ENCODE measurements at regions not wholly inside any gene's neighbourhood (a gene's known extent, or its start where the extent isn't known, plus 50 kb on each side); places are given as distances from the start of the nearest gene placed in this dataset.
"Not testable (repeated sequence)": the region's sequence is repeated elsewhere in the genome, so short reads cannot be mapped to it uniquely, and the experiment has no call there.

- DNase-seq (ENCODE audit: low read depth in 2 of 2) = no peak
Observed at GRCh38 chr20:53819973-53820451, 226.4 kb upstream of the ZNF217 start.

DNA sequence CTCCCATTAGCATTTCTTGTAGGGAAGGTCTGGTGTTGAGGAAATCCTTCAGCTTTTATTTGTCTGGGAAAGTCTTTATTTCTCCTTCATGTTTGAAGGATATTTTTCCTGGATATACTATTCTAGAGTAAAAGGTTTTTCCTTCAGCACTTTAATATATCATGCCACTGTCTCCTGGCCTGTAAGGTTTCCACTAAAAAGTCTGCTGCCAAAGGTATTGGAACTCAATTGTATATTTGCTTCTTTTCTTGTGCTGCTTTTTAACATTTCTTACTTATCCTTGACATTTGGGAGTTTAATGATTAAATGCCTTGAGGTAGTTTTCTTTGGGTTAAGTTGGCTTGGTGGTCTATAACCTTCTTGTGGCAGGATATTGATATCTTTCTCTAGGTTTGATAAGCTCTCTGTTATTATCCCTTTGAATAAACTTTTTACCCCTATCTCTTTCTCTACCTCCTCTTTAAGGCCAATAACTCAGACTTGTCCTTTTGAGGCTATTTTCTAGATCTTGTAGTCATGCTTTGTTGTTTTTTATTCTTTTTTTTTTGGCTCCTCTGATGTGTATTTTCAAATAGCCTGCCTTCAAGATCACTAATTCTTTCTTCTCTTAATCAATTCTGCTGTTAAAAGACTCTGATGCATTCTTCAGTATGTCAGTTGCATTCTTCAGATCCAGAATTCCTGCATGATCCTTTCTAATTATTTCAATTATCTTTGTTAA lies 225.0 kb upstream of the ZNF217 start:
- DNase-seq (ENCODE audit: low read depth in 2 of 2) = no peak

GRCh38 chr20:53817513-53817912 lies 223.9 kb upstream of the ZNF217 start:
- not testable (repeated sequence) for DNase-seq (ENCODE audit: low read depth in 2 of 2)

- no peak for DNase-seq (ENCODE audit: low read depth in 2 of 2)
Observed at GRCh38 chr20:53816872-53817398, 223.3 kb upstream of the ZNF217 start.

GRCh38 chr20:53815509-53815908 lies 221.9 kb upstream of the ZNF217 start:
- no peak for DNase-seq (ENCODE audit: low read depth in 2 of 2)

DNA sequence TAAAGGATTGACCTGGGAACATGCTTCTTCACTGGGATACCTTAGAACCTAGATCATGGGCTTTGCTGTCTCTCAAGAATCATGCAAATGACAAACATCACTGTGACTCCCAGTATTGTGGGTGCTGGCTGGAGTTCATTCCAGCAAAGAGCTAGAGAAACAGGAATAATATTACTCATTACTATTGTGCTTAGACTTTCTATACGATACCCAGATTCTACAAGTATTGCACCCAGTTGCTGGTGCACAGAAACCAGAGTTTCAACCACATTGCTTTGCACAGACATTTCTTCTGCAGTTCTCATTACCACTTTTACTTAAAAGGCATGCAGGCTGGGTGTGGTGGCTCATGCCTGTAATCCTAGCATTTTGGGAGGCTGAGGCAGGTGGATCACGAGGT lies 220.4 kb upstream of the ZNF217 start:
- DNase-seq (ENCODE audit: low read depth in 2 of 2) = no peak

- no peak for DNase-seq (ENCODE audit: low read depth in 2 of 2)
Observed at GRCh38 chr20:53813636-53814035, 220.0 kb upstream of the ZNF217 start.

DNA sequence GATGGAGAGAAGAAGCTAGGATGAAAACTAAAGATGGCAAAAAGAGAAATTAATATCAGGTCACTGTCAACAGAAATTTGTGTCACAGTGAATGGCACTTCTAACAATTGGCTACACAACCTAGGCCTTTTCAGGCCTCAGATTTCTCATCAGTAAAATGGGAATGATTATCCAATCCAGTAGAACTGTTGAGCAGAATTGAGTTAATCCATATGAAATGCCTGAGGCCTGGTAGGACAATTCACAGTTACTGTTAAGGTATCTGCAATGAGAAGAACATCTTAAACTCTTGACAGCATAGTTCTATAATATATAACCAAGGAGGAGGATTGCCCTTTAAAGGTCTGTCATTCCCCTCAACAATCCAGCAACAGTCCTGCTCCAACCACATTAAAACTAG lies 217.9 kb upstream of the ZNF217 start:
- DNase-seq (ENCODE audit: low read depth in 2 of 2) = no peak

DNA sequence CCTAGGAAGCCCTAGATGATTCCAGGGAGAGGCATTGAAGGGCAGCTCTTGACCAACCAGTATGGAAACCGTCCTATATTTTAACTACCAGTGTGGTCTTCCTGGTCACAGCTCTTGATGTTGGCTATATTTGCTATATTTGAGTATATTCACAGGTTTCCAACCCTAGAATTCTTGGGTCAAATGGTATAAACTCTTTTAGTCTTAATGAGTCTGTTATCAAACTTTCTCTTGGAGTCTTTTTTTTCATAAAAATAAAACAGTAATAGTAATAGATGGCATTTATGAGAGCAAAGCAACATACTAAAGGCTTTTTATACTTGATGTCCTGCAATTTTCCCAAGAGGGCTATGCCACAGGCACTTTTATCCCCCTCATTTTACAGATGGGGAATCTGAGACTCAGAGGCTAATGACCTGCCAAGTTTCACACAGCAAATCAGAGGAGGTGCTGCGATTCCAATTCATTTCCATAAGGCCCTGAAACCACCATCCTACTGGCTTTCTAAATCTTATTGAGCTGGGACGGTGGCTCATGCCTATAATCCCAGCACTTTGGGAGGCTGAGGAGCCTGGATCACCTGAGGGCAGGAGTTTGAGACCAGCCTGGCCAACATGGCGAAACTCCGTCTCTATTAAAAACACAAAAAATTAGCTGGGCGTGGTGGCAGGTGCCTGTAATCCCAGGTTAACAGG lies 217.2 kb upstream of the ZNF217 start:
- DNase-seq (ENCODE audit: low read depth in 2 of 2) = no peak

- no peak for DNase-seq (ENCODE audit: low read depth in 2 of 2)
Observed at GRCh38 chr20:53809728-53810365, 216.2 kb upstream of the ZNF217 start.

GRCh38 chr20:53809217-53809616 lies 215.6 kb upstream of the ZNF217 start:
- DNase-seq (ENCODE audit: low read depth in 2 of 2) = no peak

DNA sequence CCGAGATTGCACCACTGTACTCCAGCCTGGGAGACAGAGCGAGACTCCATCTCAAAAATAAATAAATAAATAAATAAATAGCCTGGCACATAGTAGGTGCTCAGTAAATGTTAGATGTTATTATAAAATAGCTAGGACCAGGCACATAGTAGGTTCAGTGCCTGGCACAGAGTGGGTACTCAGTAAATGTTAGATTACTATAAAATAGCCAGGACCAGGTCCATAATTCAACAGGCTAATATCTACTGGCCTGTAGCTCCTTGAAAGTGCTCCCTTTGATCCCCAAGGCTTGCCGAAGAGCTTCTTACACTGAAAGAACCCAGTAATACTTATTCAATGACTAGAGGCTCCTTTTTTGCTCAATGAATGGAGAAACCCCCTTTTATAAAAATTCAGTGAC lies 215.1 kb upstream of the ZNF217 start:
- DNase-seq (ENCODE audit: low read depth in 2 of 2) = no peak

DNA sequence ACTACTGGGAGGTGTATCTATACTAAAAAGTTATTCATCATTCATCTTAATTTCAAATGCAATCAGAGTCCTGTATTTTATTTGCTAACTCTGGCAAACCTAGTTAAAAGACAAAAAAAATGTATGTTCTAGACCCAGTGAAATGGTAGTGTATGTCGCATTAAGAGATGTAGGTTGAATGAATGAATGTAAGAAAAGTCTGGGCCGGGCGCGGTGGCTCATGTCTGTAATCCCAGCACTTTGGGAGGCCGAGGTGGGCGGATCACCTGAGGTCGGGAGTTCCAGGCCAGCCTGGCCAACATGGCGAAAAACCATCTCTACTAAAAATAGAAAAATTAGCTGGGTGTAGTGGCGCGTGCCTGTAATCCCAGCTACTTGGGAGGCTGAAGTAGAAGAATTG lies 214.7 kb upstream of the ZNF217 start:
- DNase-seq (ENCODE audit: low read depth in 2 of 2) = not testable (repeated sequence)

DNA sequence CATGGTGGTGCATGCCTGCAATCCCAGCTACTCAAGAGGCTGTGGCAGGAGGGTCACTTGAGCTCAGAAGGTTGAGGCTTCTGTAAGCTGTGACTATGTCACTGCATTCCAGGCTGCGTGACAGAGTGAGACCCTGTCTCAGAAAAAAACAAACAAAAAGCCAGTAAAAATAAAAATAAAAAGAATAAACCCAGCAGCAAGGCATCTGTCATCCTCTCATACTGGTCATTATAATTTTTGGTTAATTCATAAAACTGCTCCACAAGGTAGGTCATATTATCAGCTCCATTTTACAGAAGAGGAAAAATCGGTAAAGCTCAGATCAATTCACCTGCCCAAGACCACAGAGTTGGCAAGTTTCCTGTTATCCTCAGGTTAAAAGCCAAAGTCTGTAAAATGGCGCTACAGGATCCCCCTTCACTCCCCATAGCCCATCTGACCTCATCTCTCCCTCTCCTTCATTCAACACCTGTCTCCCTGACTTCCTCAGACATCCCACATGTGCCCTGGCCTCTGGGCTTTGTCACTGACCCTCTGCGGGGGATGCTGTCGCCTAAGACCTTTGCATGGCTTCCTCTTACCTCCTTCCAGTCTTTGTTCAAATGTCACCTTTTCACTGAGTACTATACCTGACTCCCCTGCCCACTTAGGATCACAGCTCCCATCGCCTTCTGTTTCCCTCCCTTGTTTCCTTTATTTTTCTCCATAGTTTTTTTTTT lies 213.2 kb upstream of the ZNF217 start:
- DNase-seq (ENCODE audit: low read depth in 2 of 2) = no peak

GRCh38 chr20:53805895-53806384 lies 212.3 kb upstream of the ZNF217 start:
- peak; percentile 63 to 67 for DNase-seq (ENCODE audit: low read depth in 2 of 2)

DNA sequence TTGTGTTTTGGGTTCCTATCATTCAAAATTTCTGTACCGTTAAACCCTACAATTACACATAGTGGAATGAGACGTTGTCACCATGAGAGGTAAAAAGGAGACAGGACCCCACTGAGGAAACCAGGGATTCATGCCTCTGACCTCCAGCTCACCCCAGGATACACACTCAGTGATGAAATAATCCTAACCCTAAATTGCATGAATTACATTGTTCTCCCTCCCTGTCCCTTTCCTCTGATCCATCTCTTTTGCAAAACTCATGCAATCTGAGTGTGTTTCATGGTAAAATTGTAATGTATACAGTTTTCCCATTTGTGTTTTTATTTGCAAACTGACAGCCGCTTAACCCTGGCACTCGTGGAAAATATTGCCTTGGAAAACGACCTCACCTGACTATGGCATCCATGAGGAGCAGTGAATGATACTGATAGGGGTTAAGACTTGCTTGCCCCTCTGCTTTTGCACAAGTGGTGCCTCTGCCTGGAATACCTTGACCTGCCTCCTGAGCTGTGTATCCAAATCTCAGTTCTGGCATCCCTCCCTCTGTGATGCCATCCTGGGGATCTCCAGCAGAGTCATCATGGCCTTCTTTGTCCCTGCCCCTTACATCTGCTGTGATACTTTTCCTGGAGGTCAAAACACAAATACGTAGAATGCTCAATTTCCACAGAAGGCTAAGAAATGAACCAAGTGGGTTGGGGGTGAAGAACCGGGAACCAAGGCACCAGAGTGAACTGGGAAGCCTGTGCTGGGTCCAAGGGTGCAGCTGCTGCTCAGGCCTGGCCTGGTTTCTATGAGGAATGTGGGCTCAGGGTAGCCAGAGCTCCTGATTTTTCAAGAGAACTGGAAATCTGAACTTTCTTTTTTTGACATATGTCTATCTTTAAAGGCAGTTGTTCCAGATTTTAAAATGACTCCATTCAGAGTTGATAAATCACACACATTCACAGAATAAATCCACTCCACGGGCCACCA lies 211.6 kb upstream of the ZNF217 start:
- no peak for DNase-seq (ENCODE audit: low read depth in 2 of 2)

GRCh38 chr20:53804308-53804707 lies 210.7 kb upstream of the ZNF217 start:
- DNase-seq (ENCODE audit: low read depth in 2 of 2) = not testable (repeated sequence)

GRCh38 chr20:53803492-53804155 lies 210.0 kb upstream of the ZNF217 start:
- no peak for DNase-seq (ENCODE audit: low read depth in 2 of 2)

- no peak for DNase-seq (ENCODE audit: low read depth in 2 of 2)
Observed at GRCh38 chr20:53801609-53802370, 208.2 kb upstream of the ZNF217 start.

Data from lung microvascular endothelial cell (primary cell).